ENCODE measurements at regions not wholly inside any gene's neighbourhood (a gene's known extent, or its start where the extent isn't known, plus 50 kb on each side); places are given as distances from the start of the nearest gene placed in this dataset.

GRCh38 chr7:67683628-67684027 is 687.0 kb downstream of the TYW1 start:
- Histone ChIP-seq H3K36me3 (no peaks in the 10 kb centered on the region), H3K4me3 (no peak overlapping the region), H3K9me3 (no peaks in the 10 kb centered on the region), H3K4me1 (no peaks in the 10 kb centered on the region), H3K27ac (no peak overlapping the region), H3K27me3 (no peaks in the 10 kb centered on the region)
- intact Hi-C loops (cut with DNase I): no loop called here
- TF ChIP-seq CTCF (IDR thresholded peaks at IDR 0.05): no peak
- no peak for DNase-seq (ENCODE audit: low spot score in 2 of 2)

DNA sequence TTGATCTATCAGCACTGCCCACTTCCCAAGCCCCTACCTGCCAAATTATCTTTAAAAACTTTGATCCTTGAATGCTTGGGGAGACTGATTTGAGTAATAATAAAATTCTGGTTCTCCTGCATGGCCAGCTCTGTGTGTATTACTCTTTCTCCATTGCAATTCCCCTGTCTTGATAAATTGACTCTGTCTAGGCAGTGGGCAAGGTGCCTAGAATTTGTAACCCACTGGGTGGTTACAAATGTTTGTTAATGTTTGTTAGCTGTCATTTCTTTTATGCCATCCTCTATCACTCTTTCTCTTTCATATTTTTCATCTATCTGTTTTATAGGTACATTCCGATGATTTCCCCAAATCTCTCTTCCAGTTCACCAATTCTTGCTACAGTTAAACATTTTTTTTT is 694.1 kb downstream of the TYW1 start:
- no peak for TF ChIP-seq CTCF (IDR thresholded peaks at IDR 0.05)
- no peaks in the 10 kb centered on the region for H3K36me3 ChIP-seq

DNA sequence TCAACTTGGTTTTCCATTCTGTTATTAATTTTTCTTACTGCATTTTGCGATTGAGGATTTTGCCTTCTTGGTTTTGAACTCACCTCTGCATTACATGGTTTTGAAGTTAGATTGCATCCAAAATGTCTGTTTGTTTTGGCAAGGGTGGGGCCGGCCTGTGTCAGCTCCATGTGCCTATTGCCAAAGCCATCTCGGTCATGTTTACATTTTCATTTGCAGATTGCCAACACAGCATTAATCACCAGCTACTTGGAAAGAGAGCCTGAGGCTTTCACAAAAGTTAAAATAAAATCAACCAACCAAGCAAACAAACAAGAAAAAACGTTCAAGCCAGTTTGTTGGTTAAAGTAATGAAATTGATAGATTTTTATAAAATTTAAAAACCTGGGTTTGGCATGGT is 695.8 kb downstream of the TYW1 start:
- no peaks in the 10 kb centered on the region for H3K4me1 ChIP-seq
- H3K9me3 ChIP-seq: no peaks in the 10 kb centered on the region
- no peak overlapping the region for H3K27ac ChIP-seq
- no peak overlapping the region for H3K4me3 ChIP-seq
- no peak for TF ChIP-seq CTCF (IDR thresholded peaks at IDR 0.05)
- DNase-seq (ENCODE audit: low spot score in 2 of 2): no peak
- intact Hi-C loops (cut with DNase I): no loop called here
- no peaks in the 10 kb centered on the region for H3K27me3 ChIP-seq
- no peaks in the 10 kb centered on the region for H3K36me3 ChIP-seq

More for the DNA sequence above, 694.1 kb downstream of the TYW1 start:
- Histone ChIP-seq H3K27ac (no peak overlapping the region), H3K4me3 (no peak overlapping the region), H3K27me3 (no peaks in the 10 kb centered on the region), H3K4me1 (no peaks in the 10 kb centered on the region), H3K9me3 (no peaks in the 10 kb centered on the region)
- no peak for DNase-seq (ENCODE audit: low spot score in 2 of 2)
- intact Hi-C loops (cut with DNase I): no loop called here

DNA sequence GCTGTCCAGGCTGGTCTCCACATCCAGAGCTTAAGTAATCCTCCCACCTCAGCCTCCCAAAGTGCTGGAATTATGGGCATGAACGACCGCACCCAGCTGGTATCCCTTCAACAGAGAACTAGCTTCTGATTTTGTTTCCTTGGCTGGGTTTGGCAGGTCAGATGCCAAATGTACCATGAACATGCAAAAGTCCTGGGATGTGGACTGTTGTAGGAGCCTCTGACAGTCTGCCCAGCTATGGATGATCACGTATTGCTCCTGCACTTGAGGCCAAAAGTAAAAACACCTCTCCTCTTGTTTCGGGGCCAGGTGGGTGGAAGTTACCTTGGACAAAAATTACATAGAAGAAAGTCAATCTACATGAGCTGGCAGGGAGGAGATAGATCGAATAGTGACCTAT is 699.5 kb downstream of the TYW1 start:
- Histone ChIP-seq H3K9me3 (no peaks in the 10 kb centered on the region), H3K4me3 (no peak overlapping the region), H3K27me3 (no peaks in the 10 kb centered on the region), H3K4me1 (no peaks in the 10 kb centered on the region), H3K36me3 (no peaks in the 10 kb centered on the region), H3K27ac (no peak overlapping the region)
- no peak for DNase-seq (ENCODE audit: low spot score in 2 of 2)
- intact Hi-C loops (cut with DNase I): no loop called here
- no peak for TF ChIP-seq CTCF (IDR thresholded peaks at IDR 0.05)

DNA sequence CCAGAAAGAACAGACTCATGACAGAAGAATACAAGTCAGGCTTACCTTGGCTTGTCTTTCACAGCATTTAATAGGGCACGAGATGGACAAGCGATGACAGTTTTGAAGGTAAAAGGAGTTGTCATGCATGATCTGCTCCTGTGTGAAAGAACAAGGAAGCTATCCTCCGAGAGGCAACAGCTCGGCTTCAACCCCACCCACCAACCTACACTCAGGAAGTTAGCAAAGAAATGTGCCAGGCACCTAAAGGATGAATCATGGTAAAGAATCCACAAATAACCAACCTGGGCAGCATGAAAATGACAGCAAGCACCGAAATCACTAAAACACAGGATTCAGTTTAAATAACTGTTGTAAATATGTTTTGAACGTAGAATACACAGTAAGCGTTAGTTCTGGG is 700.2 kb downstream of the TYW1 start:
- Histone ChIP-seq H3K27me3 (no peaks in the 10 kb centered on the region), H3K4me3 (no peak overlapping the region), H3K4me1 (no peaks in the 10 kb centered on the region), H3K9me3 (no peaks in the 10 kb centered on the region), H3K27ac (no peak overlapping the region), H3K36me3 (no peaks in the 10 kb centered on the region)
- intact Hi-C loops (cut with DNase I): no loop called here
- TF ChIP-seq CTCF (IDR thresholded peaks at IDR 0.05): no peak
- no peak for DNase-seq (ENCODE audit: low spot score in 2 of 2)

GRCh38 chr7:67698354-67698753 is 701.7 kb downstream of the TYW1 start:
- Histone ChIP-seq H3K9me3 (no peaks in the 10 kb centered on the region), H3K27me3 (no peaks in the 10 kb centered on the region), H3K27ac (no peak overlapping the region), H3K4me1 (no peaks in the 10 kb centered on the region), H3K4me3 (no peak overlapping the region), H3K36me3 (no peaks in the 10 kb centered on the region)
- intact Hi-C loops (cut with DNase I): no loop called here
- no peak for TF ChIP-seq CTCF (IDR thresholded peaks at IDR 0.05)
- no peak for DNase-seq (ENCODE audit: low spot score in 2 of 2)
